ENCODE measurements at regions not wholly inside any gene's neighbourhood (a gene's known extent, or its start where the extent isn't known, plus 50 kb on each side); places are given as distances from the start of the nearest gene placed in this dataset.

DNA sequence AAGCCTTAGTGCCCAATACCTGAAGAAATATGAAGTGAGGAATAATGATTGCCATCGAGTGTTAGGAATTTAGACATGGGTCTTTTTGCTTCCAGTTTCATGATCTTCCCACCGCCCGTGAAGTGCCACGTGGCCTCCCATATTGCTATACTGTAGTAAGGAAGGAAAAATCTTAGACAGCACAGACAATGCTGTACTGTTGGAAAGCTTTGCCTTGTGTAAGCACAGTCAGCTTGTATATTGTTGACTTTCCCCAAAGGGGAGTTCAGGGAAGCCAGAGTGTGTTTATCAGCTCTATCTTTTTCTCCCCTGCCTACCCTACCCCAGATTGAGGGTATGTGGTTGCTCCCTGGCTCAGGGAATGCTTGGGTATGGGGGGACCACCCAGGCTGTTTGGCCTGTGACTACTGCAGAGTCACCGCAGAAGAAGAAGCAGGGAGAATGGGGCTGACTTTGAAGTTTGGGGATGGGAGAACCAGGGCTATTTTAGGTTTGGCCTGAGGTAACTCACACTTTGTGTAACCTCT, 161.8 kb upstream of the MEF2C start:
- DNase-seq: no peak

DNA sequence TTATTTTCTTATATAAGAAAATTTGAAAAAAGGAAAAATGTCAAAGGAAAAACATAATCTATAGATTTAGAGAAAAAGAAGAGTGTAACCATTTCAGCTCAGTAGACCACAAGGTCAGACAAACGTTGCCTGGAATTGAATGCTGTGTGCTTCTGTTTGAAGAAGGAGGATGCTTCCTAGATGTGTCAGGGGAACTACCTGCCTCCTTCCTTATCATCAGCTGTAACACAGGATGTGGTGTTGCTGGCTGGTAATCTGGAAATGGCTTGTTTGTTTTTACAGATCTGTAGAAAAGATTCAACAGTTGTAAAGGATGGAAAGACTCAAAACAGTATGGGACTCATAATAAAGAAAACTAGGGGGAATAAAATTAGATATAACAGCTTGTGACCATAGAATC, 160.7 kb upstream of the MEF2C start:
- DNase-seq: peak; percentile 11

GRCh38 chr5:89042746-89043145, 159.8 kb upstream of the MEF2C start:
- DNase-seq: no peak

DNA sequence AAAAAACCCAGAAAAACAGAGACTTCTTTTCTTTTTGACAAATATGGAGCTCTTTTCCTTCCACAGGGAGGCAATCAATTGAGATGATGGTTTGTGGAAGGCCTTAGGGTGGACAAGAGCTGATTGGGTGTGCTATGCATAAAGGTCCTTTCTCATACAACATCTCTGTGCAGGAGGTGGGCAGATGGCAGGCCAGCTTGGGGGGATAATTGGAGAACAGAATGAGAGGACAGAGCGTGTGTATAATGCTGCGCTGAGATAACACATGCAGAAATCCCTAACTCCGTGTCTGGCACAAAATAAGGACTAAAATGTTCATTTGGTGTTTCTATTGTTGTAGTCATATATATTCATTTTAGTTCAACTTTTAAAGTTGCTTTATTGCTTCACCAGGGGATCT, 159.0 kb upstream of the MEF2C start:
- no peak for DNase-seq

DNA sequence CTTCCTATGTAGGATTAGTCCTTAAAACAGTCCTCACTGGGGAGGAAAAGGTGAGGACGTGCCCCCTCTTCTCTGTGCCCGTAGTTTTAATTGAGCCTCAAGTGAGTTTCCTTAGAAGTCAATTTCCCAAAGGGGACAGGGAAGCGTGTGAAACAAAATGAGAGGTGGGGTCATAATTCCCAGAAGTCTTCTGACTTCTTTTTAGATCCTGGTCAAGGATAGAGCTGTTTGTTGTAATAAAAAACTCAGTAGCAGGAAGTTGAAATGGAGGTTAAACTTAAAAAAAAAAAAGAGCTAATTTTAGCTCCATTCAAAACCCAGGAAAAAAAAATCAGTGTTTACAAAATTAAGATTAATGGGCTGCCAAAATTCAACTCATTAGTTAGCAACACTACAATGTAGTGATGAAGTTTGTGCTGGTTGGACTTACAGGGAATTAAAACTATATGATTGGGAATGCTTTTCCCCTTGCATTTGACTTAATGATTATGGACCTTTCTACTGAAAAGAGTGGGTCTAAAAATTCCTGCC, 158.3 kb upstream of the MEF2C start:
- no peak for DNase-seq

GRCh38 chr5:89036704-89037489, 153.9 kb upstream of the MEF2C start:
- DNase-seq: no peak

DNA sequence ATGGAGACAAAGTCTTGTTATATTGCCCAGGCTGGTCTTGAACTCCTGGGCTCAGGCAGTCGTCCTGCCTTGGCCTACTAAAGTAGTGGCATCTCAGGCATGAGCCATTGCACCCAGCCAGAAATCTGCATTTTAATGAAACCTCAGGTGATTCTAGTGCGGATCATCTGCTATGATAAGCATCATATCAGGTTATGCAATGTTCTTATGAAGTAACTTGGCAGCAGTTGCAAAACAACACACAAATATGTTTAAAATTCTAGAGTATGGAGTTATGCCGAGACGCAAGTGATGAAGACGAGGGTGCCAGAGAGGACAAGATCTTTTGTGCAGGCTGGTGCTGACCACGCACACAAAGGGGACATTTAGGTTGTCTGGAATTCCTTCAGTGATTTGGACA, 153.2 kb upstream of the MEF2C start:
- DNase-seq: no peak

DNA sequence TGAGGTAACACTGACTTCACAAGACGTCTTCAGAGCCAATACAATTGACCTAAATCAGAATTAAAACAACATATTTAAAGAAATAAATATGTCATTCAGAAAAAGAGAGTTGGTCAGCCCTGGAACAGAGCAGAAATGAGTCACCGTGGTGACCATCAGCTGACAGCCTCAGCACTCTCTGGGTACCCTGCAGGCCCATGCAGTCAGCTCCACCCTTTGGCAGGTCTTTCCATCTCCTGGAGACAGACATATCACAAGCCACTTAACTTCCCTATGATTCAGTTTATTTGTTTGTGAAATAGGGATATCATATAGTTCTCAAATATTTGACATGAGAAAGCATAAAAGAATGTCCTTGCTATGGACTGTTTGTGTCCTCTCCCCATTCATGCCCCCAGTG, 151.6 kb upstream of the MEF2C start:
- no peak for DNase-seq

DNA sequence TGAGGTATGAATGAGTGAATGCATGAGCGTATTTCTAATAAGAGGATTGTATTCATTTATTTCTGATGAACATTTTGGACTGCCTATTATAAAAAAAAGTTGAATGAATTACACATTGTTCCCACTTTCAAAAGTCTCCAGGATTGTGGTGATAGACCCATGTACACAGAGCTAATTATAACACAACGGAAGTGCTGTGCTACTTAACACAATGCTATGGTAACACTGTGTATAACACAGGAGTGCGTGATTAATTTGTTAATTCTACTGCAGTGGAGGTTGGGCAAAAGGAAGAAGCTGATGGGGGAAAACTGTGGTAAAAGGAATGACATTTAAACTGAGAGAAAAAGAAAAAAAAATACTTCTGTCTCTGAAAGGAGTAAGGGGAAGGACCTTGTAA, 147.8 kb upstream of the MEF2C start:
- no peak for DNase-seq

GRCh38 chr5:89028595-89029285, 145.8 kb upstream of the MEF2C start:
- DNase-seq: no peak

DNA sequence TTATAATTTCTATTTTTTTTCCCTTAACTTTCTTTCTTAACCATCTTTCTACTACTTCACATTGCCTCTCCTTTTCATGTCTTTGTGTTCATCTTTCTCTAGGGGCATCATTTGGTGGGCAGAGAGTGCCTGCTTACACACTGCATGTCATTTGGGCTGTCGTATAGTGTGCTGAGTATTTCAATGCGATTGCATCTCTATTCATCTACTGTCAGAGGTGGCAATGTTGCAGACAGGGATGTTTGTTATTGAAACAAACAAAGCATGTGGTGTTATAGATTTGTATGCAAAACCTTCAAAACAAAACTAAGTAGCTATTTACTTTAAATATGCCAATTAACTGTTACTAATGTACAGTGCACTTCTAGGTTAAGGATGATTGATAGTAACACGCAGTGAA, 141.1 kb upstream of the MEF2C start:
- no peak for DNase-seq

- DNase-seq: no peak
Observed at GRCh38 chr5:89020926-89021610, 138.1 kb upstream of the MEF2C start.

DNA sequence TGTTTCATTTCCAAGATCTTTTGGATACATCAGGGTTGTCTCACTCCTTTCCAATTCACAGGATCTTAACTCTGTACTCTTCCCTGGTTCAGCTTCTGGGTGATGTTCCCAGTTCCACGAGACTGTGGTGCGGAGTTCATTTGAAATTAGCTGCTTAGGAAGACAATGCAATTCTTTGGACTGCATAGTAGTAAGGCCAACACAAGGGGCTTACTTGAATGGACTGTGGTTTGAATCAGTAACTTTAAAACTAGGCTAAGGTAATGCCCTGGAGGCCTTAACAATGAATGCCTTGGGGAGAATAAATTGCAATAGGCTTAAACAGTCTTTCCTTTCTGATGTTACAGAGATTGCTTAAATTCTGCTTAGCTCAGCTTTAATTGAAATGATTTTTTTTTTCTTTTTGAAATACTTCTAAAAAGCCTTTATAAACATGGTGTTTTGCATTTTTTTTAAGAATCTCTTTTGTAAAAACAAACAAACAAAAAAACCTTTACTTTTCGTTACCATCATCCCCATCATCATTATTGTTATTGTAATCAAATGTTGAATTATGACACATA, 133.8 kb upstream of the MEF2C start:
- DNase-seq: no peak

GRCh38 chr5:89015409-89015808, 132.4 kb upstream of the MEF2C start:
- no peak for DNase-seq

GRCh38 chr5:89011778-89012711, 129.1 kb upstream of the MEF2C start:
- no peak for DNase-seq

- no peak for DNase-seq
Observed at GRCh38 chr5:89010512-89010911, 127.5 kb upstream of the MEF2C start.

- no peak for DNase-seq
Observed at GRCh38 chr5:89008291-89008690, 125.3 kb upstream of the MEF2C start.

- DNase-seq: peak; percentile 2
Observed at GRCh38 chr5:89005990-89006389, 123.0 kb upstream of the MEF2C start.

DNA sequence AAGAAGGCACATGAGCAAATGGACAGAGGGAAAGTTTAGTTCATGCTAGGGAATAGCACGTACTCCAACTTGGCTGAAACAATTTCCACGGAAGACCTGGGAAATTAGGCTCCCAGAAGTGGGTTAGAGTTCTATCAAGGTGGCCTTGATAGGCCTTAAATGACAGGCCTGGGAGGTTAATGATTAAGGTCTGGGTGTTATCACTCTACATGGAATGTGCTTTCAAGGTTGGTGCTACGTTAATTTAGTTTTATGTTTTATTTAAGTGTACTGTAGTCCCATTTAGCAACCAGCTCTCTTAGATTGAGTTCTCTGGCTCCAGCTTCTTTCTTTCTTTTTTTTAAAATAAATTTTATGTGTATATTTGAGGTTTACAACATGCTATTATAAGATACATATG, 121.4 kb upstream of the MEF2C start:
- DNase-seq: no peak

GRCh38 chr5:89003563-89004036, 120.6 kb upstream of the MEF2C start:
- DNase-seq: no peak

GRCh38 chr5:88999853-89000252, 116.9 kb upstream of the MEF2C start:
- no peak for DNase-seq

DNA sequence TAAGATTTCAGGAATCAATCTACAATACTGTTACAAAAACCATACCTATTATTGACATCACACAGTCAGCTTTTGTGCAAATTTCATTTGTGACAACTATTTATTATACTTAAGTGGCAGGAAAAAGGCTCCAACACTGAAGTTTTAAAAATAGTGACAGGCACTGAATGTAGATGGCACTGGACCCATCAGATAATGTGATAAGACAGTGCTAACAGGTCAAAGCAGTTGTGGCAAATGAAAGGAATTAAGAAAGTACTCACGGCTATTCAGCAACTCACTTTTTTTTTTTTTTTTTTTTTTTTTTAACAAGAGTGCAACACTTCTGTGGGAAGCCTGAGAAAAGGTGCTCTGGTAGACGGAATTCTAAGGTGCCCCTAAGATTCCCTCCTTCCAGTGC, 115.0 kb upstream of the MEF2C start:
- no peak for DNase-seq

All from activated CD4-positive, alpha-beta T cell treated with anti-CD3 and anti-CD28 coated beads, Interleukin-2, Interleukin-6, amounts not matched to agents 100 ng/mL and 50 ng/mL, durations not matched to agents 16 hours and 8 hours (primary cell).